ENCODE measurements at regions not wholly inside any gene's neighbourhood (a gene's known extent, or its start where the extent isn't known, plus 50 kb on each side); places are given as distances from the start of the nearest gene placed in this dataset.

DNA sequence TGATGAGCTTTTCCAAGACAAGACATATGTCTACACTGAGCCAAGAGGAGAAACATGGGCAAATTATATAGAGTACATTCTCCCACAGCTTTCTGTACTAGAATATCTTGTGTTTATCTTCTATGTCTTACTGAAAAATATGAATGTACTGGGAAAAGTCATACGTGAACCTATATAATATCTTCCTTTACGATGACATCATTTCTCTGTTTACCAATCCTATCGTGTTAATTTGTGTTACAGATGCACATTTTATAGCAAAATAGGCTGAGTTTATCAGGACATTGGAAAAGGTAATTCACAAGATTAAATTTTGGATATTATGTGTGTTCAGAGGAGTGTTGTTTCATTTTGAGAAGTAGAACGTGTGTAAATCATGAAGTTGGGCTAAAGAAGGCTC is 452.5 kb upstream of the THRB start:
- DNase-seq: no peak

DNA sequence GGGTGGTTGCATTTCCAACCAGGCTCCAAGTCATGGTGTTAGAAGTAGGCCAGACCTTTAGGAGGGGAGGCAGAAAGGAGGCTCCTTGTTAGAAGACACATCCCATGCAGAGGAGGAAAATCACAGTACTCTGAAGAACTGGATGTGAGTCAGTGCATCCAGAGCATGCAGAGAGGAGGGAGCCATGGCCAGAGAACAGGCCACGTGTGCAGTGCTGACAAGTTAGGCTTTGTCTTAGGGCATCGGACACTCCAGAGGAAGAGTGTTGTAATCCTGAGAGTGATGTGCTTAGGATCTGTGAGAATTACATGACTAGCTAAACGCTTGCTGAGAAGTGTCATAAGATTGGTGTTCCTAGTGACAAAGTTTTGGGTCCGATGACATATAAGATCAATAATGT is 456.5 kb upstream of the THRB start:
- DNase-seq: no peak

- no peak for DNase-seq
These were observed 457.7 kb upstream of the THRB start for GRCh38 chr3:24952388-24952787.

DNA sequence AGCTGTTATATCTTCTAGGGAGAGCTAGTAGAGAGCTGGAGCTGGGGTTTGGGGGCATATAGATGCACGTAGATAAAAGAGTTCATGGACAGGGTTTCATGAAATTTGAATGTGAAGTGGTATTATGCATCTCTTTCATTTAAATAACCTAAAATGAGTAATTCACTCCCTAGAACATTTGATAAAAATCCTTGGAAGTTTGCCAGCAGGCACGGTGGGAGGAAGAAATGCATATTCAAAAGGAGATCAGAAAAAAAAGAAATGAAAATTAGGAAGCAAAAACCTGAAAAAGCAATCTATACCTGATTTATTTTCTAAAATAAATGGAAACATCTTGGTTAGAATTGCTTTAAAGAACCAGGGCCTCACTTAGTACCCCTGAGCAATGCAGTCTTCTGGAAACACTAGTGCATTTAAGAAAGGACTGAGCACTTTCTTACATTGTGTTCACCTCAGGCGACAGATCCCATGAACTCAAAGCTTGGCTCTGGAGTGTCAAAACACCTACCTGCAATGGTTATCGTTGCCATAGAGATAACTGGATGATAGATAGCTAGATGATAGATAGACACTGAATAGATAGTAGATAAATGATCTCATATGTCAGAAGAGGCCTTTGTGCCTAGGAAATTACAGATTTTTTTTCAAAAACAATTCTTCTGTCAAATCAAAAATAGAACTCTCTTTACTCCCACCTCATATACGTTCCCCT is 458.6 kb upstream of the THRB start:
- no peak for DNase-seq

- DNase-seq: no peak
These were observed 462.0 kb upstream of the THRB start for GRCh38 chr3:24956613-24957012.

- DNase-seq: no peak
These were observed 463.6 kb upstream of the THRB start for GRCh38 chr3:24958271-24958670.

DNA sequence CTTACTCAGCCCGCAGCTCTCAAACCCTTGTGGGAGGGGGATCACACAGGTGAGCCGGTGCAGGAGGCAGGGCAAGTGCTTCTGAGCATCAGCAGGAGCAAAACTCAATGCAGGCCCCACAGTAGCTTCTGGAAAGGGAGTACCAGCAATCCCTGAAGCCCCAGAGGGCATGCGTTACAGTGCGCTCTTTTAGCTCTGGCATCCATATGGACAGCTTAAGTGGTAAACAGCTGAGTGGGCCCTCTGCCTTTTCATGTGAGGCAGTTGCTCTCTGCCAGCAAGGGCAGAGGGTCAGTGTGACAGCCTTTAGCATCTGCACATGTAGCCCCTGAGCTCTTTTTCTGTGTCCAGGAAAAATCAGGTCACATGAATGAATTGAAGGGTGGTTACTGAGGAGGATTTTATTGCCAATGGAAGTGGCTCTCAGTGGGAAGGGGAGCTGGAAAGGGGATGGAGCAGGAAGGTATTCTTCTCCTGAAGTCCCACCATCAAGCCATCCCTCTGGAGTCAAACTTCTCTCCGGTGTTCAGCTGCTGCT is 464.3 kb upstream of the THRB start:
- no peak for DNase-seq

- no peak for DNase-seq
These were observed 464.1 kb upstream of the RARB start for GRCh38 chr3:24963762-24964625.

DNA sequence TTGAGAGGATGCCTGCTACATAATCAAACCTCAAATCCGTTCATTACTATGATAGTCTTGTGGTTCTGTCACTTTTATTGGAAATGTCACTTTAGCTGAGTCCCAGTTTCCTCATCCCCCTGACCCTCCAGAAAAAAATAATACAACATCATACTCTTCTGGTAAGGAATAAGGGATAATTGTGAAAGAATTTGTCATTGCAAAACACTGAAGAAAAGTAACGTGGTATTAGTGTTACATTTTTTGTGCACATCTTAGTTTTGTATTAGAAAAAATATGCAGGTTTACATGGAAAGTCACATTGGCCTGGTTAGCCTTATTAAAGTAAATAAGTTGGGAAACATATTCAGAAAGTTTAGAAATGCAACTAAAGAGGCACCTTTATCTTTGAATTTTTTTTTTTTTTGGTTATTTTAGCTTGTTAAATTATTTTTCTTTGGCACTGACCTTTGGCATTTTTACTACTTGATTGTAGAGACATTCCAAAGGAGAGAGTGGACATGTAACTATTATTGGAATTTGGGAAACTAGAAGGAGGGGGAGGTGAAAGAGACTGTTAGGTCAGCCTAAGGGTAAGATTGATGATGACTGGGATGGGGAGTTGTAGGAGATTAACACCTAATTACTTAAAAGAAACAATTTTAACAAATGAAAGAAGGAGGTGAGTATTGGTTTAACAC is 462.2 kb upstream of the RARB start:
- no peak for DNase-seq

- no peak for DNase-seq
These were observed 460.0 kb upstream of the RARB start for GRCh38 chr3:24968036-24968435.

GRCh38 chr3:24972491-24972890 is 455.6 kb upstream of the RARB start:
- no peak for DNase-seq

GRCh38 chr3:24981309-24981708 is 446.8 kb upstream of the RARB start:
- no peak for DNase-seq

DNA sequence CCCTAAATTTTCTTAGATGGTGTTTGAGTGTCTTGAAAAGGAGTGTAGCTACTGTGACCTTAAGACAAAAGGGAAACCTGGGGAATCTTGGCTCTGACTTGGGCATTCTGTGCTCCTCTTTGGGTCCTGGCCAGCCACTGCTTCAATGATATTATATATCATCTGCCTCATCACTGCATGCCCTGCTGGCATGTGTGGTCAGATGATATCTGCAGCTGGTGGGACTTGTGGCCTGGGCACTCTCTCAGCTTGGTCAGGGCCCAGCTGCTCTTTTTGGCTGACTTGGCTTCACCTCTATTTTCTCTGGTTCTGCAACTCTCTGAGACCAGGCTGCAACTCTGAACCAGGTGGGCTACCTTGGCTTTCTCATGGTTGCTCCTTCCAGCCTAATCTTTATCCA is 446.1 kb upstream of the RARB start:
- DNase-seq: no peak

DNA sequence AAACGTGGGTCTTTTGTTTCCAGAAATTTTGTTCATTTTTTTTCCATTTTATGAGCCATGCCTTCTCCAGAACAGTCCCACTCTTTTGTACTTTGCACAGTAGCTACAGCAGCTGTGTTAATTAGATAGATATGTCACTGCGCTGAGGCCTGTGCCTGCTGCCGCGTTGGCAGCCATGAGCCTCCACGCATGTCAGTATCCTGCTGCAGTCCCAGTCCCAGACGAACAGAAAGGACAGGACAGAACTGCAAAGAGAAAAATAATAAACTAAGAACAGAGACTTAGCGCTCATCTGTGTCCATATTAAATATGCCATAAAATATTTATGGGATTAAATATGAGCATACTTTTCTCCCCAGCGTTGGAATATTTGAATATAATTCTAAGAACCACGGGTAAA is 442.4 kb upstream of the RARB start:
- no peak for DNase-seq

GRCh38 chr3:24986612-24987011 is 441.5 kb upstream of the RARB start:
- DNase-seq: no peak

DNA sequence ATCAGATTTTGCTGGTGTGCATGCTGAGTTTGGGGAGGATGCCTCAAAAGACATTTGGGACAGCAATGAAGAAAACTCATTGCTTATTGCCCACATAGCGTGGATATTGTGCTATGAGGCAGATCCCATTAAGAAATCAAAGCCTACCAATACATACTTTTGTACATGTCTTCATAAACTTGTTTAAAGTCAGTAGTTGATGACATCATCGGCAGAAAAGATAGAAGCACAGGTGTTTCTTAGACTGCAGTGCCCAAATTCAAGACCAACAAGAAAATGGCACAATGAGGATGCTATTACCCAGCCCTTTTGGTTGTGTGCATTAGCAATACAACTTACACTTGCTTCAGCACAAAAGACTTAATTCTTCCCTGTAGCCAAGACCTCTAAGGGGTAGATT is 428.7 kb upstream of the RARB start:
- DNase-seq: no peak

- no peak for DNase-seq
These were observed 427.0 kb upstream of the RARB start for GRCh38 chr3:25000971-25001591.

DNA sequence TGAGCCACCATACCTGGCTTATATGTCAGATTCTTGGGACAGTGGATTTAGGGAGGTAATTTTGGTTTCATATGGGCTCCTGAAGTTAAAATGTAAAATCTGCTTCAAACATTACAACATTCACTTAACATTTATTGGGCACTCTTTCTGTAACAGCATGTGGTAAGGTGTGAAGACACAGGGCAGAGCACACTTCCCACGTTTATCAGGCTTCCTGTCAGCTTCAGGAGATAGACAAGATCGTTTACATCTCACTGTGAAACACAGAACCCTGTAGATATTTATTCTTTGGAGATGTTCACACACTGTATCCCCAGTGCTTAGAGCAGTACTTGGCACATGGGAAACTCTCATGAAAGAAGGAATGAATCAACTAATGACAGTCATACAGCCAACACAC is 426.0 kb upstream of the RARB start:
- DNase-seq: no peak

- DNase-seq: no peak
These were observed 419.9 kb upstream of the RARB start for GRCh38 chr3:25007974-25008658.

DNA sequence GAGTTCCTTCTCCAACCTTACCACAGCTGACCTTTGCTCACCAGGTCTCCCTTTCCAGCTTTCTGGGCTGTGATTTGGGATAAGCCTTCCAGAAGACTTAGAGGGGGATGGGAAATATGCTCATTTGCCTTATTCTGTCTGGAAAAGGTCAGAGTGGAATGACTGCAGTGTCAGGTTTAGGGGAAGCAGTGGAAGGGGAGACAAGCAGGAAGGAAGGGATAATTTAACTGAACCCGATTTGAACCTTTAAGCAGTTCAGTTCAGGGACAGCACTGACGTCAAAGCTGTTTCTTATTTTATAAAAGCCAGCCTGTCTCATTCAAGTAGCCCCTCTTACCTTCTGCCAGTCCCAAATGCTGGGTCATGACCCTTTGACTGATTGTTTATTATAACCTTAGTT is 418.4 kb upstream of the RARB start:
- no peak for DNase-seq

GRCh38 chr3:25015599-25015998 is 412.5 kb upstream of the RARB start:
- DNase-seq: no peak

DNA sequence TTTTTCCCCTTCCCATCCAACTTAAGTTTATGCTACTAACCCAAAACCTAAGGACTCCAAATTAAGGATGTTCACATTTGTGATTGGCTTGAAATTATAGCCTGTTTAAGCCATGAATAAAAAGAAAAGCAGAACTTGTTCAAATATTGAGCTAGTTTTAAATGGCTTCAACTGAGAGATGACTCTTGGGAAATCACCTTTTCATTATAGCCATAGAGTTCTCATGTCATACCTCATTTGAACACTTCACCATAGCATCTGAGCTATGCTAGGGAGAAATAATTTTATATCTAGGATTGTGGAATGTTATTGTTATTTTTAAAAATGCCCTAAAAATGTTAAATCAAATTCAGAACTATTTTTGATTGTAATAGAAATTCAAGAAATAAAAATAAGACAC is 409.2 kb upstream of the RARB start:
- DNase-seq: no peak

DNA sequence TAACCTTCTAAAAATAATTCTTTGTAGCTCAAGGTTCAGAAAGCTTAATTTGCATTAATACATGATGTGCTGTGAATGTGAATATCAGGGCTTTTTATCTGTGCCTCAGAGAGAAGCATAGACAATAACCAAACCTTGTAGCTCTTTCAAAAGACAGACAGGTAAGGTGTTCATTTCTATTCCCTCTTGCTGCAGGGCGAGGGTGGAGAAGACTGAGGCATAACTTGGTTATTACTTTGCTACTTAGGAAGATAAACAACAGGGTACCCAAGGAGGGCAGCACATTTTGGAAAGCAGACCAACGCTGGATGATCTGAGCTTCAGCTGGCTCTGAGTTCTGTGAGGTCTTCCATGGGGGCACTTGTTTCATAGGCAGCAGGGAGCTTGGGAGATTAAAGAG is 408.6 kb upstream of the RARB start:
- no peak for DNase-seq
